Chondrocyte (in vitro differentiated cells): ENCODE measurements at regions not wholly inside any gene's neighbourhood (a gene's known extent, or its start where the extent isn't known, plus 50 kb on each side); places are given as distances from the start of the nearest gene placed in this dataset.

Experiments used
- DNase-seq: peaks from one replicate; pipeline ENCODE4 v3.0.0; 2021; ENCODE audit warnings: mixed read lengths, low spot score
- H3K27ac Mint-ChIP-seq: one replicate; pipeline ENCODE4 v1.8.0; 2021; ENCODE audit warnings: mild to moderate bottlenecking, moderate library complexity, mixed read lengths; ENCODE audit not compliant: unreplicated experiment
- H3K27me3 Mint-ChIP-seq: 2 replicates; pipeline ENCODE4 v1.8.0; 2021; ENCODE audit warnings: low read depth, mixed read lengths
- H3K36me3 Mint-ChIP-seq: 2 replicates; pipeline ENCODE4 v1.8.0; 2021; ENCODE audit warnings: low read depth, mixed read lengths
- H3K4me1 Mint-ChIP-seq: 2 replicates; pipeline ENCODE4 v1.8.0; 2021; ENCODE audit warnings: low read depth, mild to moderate bottlenecking, mixed read lengths
- H3K4me3 Mint-ChIP-seq: one replicate; pipeline ENCODE4 v1.8.0; 2021; ENCODE audit warnings: mild to moderate bottlenecking, moderate library complexity, mixed read lengths; ENCODE audit not compliant: unreplicated experiment
- H3K9me3 Mint-ChIP-seq: 2 replicates; pipeline ENCODE4 v1.8.0; 2021; ENCODE audit warnings: low read depth, mixed read lengths
- CTCF ChIP-seq: fragments of 200-600 bp; sonication (generic); IDR thresholded peaks from 2 replicates; pipeline ENCODE4 v1.5.0; 2021; ENCODE audit warnings: antibody characterized with exemption, mild to moderate bottlenecking, moderate library complexity

GRCh38 chr1:184890539-184890973 lies 83.8 kb downstream of the NIBAN1 start:
- TF ChIP-seq CTCF: no peak
- Mint-ChIP-seq H3K4me3 (no peak overlapping the region), H3K27ac (peak overlapping the region; percentile 69), H3K4me1 (peaks cover 54% of the 10 kb centered on the region), H3K27me3 (no peaks in the 10 kb centered on the region), H3K36me3 (peaks cover 18% of the 10 kb centered on the region), H3K9me3 (no peaks in the 10 kb centered on the region)
- DNase-seq: no peak

- TF ChIP-seq CTCF: no peak
- DNase-seq: no peak
- H3K4me3 Mint-ChIP-seq: no peak overlapping the region
- H3K36me3 Mint-ChIP-seq: peaks cover 20% of the 10 kb centered on the region
- no peaks in the 10 kb centered on the region for H3K9me3 Mint-ChIP-seq
- H3K27ac Mint-ChIP-seq: peak overlapping the region; percentile 84
- H3K4me1 Mint-ChIP-seq: peaks cover 54% of the 10 kb centered on the region
- H3K27me3 Mint-ChIP-seq: no peaks in the 10 kb centered on the region
Observed at GRCh38 chr1:184889902-184890301, 84.4 kb downstream of the NIBAN1 start.

GRCh38 chr1:184889166-184889565 lies 85.1 kb downstream of the NIBAN1 start:
- peaks cover 52% of the 10 kb centered on the region for H3K4me1 Mint-ChIP-seq
- DNase-seq: no peak
- no peak for TF ChIP-seq CTCF
- no peak overlapping the region for H3K4me3 Mint-ChIP-seq
- no peaks in the 10 kb centered on the region for H3K27me3 Mint-ChIP-seq
- no peaks in the 10 kb centered on the region for H3K9me3 Mint-ChIP-seq
- peaks cover 21% of the 10 kb centered on the region for H3K36me3 Mint-ChIP-seq
- no peak overlapping the region for H3K27ac Mint-ChIP-seq

- no peak for DNase-seq
- no peak for TF ChIP-seq CTCF
- peaks cover 49% of the 10 kb centered on the region for H3K4me1 Mint-ChIP-seq
- peaks cover 20% of the 10 kb centered on the region for H3K36me3 Mint-ChIP-seq
- no peaks in the 10 kb centered on the region for H3K27me3 Mint-ChIP-seq
- H3K4me3 Mint-ChIP-seq: no peak overlapping the region
- peak overlapping the region; percentile 83 for H3K27ac Mint-ChIP-seq
- no peaks in the 10 kb centered on the region for H3K9me3 Mint-ChIP-seq
Observed at GRCh38 chr1:184888505-184888904, 85.8 kb downstream of the NIBAN1 start.

- TF ChIP-seq CTCF: no peak
- peaks cover 32% of the 10 kb centered on the region for H3K36me3 Mint-ChIP-seq
- no peaks in the 10 kb centered on the region for H3K9me3 Mint-ChIP-seq
- no peaks in the 10 kb centered on the region for H3K27me3 Mint-ChIP-seq
- DNase-seq: no peak
- no peak overlapping the region for H3K4me3 Mint-ChIP-seq
- H3K4me1 Mint-ChIP-seq: peaks cover 34% of the 10 kb centered on the region
- H3K27ac Mint-ChIP-seq: peak overlapping the region; percentile 13
Observed at GRCh38 chr1:184882957-184883815, 91.1 kb downstream of the NIBAN1 start.
